GM19025 (cell line): ENCODE measurements at regions not wholly inside any gene's neighbourhood (a gene's known extent, or its start where the extent isn't known, plus 50 kb on each side); places are given as distances from the start of the nearest gene placed in this dataset.

ENCODE experiments used
- ATAC-seq: cut with Tn5 transposase; IDR thresholded peaks from one replicate; pipeline ENCODE4 v1.9.1; 2021; ENCODE audit warnings: mild to moderate bottlenecking, low read depth, moderate library complexity; ENCODE audit not compliant: unreplicated experiment

DNA sequence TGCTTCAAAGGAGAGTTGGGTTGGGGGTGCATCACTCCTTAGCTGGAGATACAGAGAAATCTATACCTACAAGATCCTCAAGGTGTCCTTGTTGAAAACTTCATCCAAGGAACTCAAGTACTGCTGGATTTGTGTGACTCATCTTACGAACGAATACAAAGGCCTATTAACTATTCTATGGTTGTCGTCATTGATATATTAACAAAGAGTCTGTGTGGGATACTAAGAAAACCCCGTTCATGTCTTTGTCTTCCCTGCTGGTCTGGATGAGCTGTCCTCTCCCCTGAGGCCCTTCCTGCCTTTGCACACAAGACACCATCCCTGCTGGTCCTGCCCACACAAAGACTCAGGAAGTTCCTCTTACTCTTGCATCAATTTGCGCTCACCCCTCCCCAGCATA lies 54.9 kb upstream of the IRF2 start:
- no peak for ATAC-seq

DNA sequence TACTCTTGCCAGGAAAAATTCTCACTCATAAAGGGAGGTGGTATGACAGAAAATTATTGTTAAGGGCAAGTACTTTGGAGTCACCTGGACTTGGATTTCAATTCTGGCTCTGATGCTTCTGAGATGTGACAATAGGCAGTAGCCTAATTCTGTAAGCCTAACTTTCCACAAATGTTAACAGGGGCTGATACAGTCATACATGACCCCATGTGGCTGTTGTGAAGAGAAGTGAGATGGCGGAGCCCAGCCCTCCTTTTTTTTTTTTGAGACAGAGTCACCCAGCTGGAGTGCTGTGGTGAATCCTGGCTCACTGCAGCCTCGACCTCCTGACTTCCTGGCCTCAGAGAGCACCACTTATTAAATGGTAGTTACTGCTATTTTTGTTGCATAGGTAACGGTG lies 54.4 kb upstream of the IRF2 start:
- no peak for ATAC-seq

DNA sequence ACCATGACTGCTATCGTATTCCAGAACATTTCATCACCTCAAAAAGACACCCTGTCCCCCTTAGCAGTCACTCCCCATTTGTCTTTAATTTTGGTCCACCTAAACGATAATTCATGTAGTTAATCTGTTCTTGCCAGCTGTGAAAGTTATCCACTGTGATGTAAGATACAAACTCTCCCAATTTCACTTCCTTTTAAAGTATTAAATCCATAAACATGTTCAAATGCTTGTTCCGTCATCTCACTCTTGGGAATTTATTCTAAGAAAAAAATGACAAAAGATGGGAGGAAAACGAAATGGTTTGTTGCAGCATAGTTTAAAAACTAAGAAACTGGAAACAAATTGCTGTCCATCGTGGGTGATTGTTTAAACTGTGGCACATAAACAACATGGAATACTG lies 53.7 kb upstream of the IRF2 start:
- ATAC-seq, result no peak

DNA sequence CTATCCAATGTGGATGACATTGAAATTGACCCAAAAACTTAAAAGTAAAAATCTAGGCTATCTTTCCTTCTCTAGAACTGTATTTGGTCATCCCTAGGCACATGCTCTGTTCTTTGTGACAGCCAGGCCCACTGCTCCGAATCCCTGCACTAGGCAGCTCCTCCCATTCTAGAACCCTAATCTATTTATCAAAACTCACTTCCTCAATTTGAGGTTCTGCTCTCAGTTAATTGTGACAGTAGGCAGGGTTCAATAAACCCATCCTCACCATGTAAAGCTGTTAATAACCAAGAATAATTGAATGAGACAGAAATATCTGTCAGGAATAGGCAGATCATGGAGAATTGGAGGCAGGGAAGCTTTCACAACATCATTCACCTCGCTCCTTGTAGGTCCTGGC lies 51.9 kb upstream of the IRF2 start:
- no peak for ATAC-seq
